GM23248 (cell line): ENCODE measurements at regions not wholly inside any gene's neighbourhood (a gene's known extent, or its start where the extent isn't known, plus 50 kb on each side); places are given as distances from the start of the nearest gene placed in this dataset.

Experiments
- EZH2 ChIP-seq: fragments of 200-600 bp; sonication (generic); IDR thresholded peaks from 2 replicates; pipeline ENCODE4 v1.6.1; 2018; ENCODE audit warnings: antibody characterized with exemption, mild to moderate bottlenecking; ENCODE audit not compliant: insufficient read depth, poor library complexity, severe bottlenecking
- EZH2phosphoT487 ChIP-seq: fragments of 200-600 bp; sonication (generic); IDR thresholded peaks from 2 replicates; pipeline ENCODE4 v1.6.1; 2018; ENCODE audit warnings: antibody characterized with exemption, moderate library complexity, mild to moderate bottlenecking, low read depth; ENCODE audit not compliant: insufficient read depth

DNA sequence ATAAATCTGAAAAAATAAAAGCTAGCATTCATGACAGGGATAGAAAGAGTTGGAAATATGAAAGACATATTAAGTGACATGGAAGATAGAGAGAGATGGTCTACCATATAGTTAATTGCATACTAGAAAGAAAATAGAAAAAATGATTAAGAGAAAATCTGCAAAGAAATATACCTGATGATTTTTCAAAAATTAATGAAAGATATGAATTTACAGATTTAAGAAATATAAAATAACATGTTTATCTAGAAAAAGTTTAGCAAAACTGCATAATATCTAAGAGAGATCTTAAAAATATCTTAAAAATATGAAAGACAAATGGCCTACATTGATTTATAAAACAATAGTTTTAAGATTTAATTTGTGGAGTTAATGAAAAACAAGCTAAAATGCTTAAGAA lies 219.1 kb upstream of the RPS23 start:
- TF ChIP-seq EZH2 (no peak), EZH2phosphoT487 (no peak)
